Astrocyte (in vitro differentiated cells and primary cell): ENCODE measurements at regions not wholly inside any gene's neighbourhood (a gene's known extent, or its start where the extent isn't known, plus 50 kb on each side); places are given as distances from the start of the nearest gene placed in this dataset.

Experiments
- DNase-seq: peaks from one replicate; pipeline ENCODE4 v3.0.0-alpha.2; 2010; ENCODE audit warnings: low read depth
- FAIRE-seq: peaks from 2 replicates; lab custom pipeline; 2011; peaks lifted over from hg19 to GRCh38; lab: Jason Lieb, UNC
- H2AFZ ChIP-seq: 2 replicates; pipeline ENCODE4 v1.6.0; 2012; ENCODE audit warnings: low read depth, low read length, inconsistent platforms
- H3K27ac ChIP-seq: 2 replicates; pipeline ENCODE4 v1.5.1; 2011; ENCODE audit warnings: low read depth, low read length, inconsistent platforms
- H3K27me3 ChIP-seq: 2 replicates; pipeline ENCODE4 v1.6.0; 2011; ENCODE audit warnings: low read length, inconsistent platforms; ENCODE audit not compliant: insufficient read depth
- H3K36me3 ChIP-seq: 2 replicates; pipeline ENCODE4 v1.5.1; 2011; ENCODE audit warnings: low read length, inconsistent platforms; ENCODE audit not compliant: insufficient read depth
- H3K4me1 ChIP-seq: 2 replicates; pipeline ENCODE4 v1.5.1; 2011; ENCODE audit warnings: low read length, inconsistent platforms; ENCODE audit not compliant: insufficient read depth
- H3K4me2 ChIP-seq: 2 replicates; pipeline ENCODE4 v1.6.0; 2012; ENCODE audit warnings: low read length, inconsistent platforms
- H3K4me3 ChIP-seq: 2 replicates; pipeline ENCODE4 v1.5.1; 2011; ENCODE audit warnings: low read depth, mild to moderate bottlenecking, low read length, inconsistent platforms; ENCODE audit not compliant: insufficient read depth
- H3K79me2 ChIP-seq: 2 replicates; pipeline ENCODE4 v1.6.0; 2012; ENCODE audit warnings: mild to moderate bottlenecking, low read length, inconsistent platforms; ENCODE audit not compliant: insufficient read depth
- H3K9ac ChIP-seq: 2 replicates; pipeline ENCODE4 v1.6.0; 2012; ENCODE audit warnings: mild to moderate bottlenecking, low read length, inconsistent platforms
- H3K9me3 ChIP-seq: 2 replicates; pipeline ENCODE4 v1.5.1; 2012; ENCODE audit warnings: low read depth, mild to moderate bottlenecking, low read length, inconsistent platforms; ENCODE audit not compliant: insufficient read depth
- H4K20me1 ChIP-seq: 2 replicates; pipeline ENCODE4 v1.6.0; 2012; ENCODE audit warnings: low read length, inconsistent platforms; ENCODE audit not compliant: insufficient read depth
- H3K27ac Mint-ChIP-seq: one replicate; pipeline ENCODE4 v1.8.0; 2021; ENCODE audit warnings: mild to moderate bottlenecking, mixed read lengths; ENCODE audit not compliant: unreplicated experiment
- H3K27me3 Mint-ChIP-seq: one replicate; pipeline ENCODE4 v1.8.0; 2021; ENCODE audit warnings: low read depth, mixed read lengths; ENCODE audit not compliant: unreplicated experiment
- H3K36me3 Mint-ChIP-seq: one replicate; pipeline ENCODE4 v1.8.0; 2021; ENCODE audit warnings: low read depth, mixed read lengths; ENCODE audit not compliant: unreplicated experiment
- H3K4me1 Mint-ChIP-seq: one replicate; pipeline ENCODE4 v1.8.0; 2021; ENCODE audit warnings: low read depth, mixed read lengths; ENCODE audit not compliant: unreplicated experiment
- H3K4me3 Mint-ChIP-seq: one replicate; pipeline ENCODE4 v1.8.0; 2021; ENCODE audit warnings: mild to moderate bottlenecking, moderate library complexity, mixed read lengths; ENCODE audit not compliant: unreplicated experiment
- H3K9me3 Mint-ChIP-seq: one replicate; pipeline ENCODE4 v1.8.0; 2021; ENCODE audit warnings: mild to moderate bottlenecking, mixed read lengths; ENCODE audit not compliant: unreplicated experiment
- EZH2 ChIP-seq: IDR thresholded peaks from 2 replicates; pipeline ENCODE4 v1.6.1; 2012; ENCODE audit warnings: mild to moderate bottlenecking, low read length, inconsistent platforms; ENCODE audit not compliant: insufficient read depth
- TF ChIP-seq, protein P1 (sequence below): IDR thresholded peaks from 2 replicates; pipeline ENCODE4 v1.5.1; 2011; ENCODE audit warnings: low read depth, mild to moderate bottlenecking, inconsistent platforms, low read length, moderate library complexity; ENCODE audit not compliant: insufficient read depth

DNA sequence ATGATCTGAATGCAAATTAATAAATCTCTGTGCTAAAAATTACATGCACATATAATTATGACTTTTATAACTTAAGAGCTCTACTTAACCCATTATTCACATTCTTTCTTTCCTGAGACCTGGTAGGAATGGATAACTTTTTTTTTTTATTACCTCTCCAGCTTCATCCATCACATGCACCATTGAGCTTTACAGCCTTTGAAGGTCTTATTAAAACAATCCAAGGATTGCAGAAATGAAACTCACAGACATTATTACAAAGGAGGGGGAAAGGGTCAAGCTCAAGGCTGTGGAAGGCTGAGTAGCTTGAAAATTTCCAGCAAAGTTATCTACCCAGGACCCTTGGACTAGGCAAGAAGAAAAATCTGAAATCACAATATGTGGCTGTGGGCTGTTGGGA is 202.5 kb upstream of the GRIP1 start:
- Mint-ChIP-seq H3K4me1 (no peaks in the 10 kb centered on the region), H3K27me3 (no peaks in the 10 kb centered on the region), H3K9me3 (no peaks in the 10 kb centered on the region), H3K36me3 (no peaks in the 10 kb centered on the region), H3K27ac (no peak overlapping the region), H3K4me3 (no peak overlapping the region)
- no peak for DNase-seq
- Histone ChIP-seq H3K4me3 (no peak overlapping the region), H4K20me1 (no peaks in the 10 kb centered on the region), H3K27ac (no peak overlapping the region), H3K9ac (no peak overlapping the region), H3K9me3 (no peaks in the 10 kb centered on the region), H3K4me2 (no peak overlapping the region), H3K79me2 (no peaks in the 10 kb centered on the region), H2AFZ (no peak overlapping the region), H3K4me1 (no peaks in the 10 kb centered on the region), H3K27me3 (peaks cover 2% of the 10 kb centered on the region), H3K36me3 (no peaks in the 10 kb centered on the region)
- no peak for FAIRE-seq
- TF ChIP-seq, protein P1, sequence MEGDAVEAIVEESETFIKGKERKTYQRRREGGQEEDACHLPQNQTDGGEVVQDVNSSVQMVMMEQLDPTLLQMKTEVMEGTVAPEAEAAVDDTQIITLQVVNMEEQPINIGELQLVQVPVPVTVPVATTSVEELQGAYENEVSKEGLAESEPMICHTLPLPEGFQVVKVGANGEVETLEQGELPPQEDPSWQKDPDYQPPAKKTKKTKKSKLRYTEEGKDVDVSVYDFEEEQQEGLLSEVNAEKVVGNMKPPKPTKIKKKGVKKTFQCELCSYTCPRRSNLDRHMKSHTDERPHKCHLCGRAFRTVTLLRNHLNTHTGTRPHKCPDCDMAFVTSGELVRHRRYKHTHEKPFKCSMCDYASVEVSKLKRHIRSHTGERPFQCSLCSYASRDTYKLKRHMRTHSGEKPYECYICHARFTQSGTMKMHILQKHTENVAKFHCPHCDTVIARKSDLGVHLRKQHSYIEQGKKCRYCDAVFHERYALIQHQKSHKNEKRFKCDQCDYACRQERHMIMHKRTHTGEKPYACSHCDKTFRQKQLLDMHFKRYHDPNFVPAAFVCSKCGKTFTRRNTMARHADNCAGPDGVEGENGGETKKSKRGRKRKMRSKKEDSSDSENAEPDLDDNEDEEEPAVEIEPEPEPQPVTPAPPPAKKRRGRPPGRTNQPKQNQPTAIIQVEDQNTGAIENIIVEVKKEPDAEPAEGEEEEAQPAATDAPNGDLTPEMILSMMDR = no peak

DNA sequence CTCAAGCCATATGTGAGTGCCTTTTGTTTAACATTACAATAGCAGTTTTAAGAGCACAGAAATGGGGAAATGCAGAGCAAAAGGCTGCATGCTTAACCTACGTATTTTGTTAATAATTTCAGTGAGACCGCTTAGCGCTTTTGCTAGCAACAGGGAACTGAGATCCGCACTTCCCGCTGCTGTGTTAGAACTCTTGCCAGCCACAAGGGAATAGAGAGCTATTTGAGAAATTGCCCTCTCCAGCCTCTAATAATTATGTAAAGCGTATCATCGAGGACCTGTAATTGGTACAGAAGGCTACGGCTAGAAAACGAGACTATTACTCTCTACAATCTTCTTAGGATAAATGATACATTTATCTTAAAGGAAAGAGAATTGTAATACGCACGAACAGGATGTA is 205.2 kb upstream of the GRIP1 start:
- H3K27ac Mint-ChIP-seq = no peak overlapping the region
- H3K36me3 Mint-ChIP-seq = no peaks in the 10 kb centered on the region
- DNase-seq (no peak), FAIRE-seq (no peak)
- peaks cover 2% of the 10 kb centered on the region for H3K27me3 ChIP-seq
- no peak overlapping the region for H2AFZ ChIP-seq
- H3K9ac ChIP-seq = no peak overlapping the region
- no peaks in the 10 kb centered on the region for H3K79me2 ChIP-seq
- H3K36me3 ChIP-seq = no peaks in the 10 kb centered on the region
- H3K4me2 ChIP-seq = no peak overlapping the region
- H3K27me3 Mint-ChIP-seq = no peaks in the 10 kb centered on the region
- no peaks in the 10 kb centered on the region for H3K9me3 Mint-ChIP-seq
- H3K4me3 Mint-ChIP-seq = no peak overlapping the region
- no peak for TF ChIP-seq EZH2
- TF ChIP-seq, protein P1 = no peak
- H3K9me3 ChIP-seq = no peaks in the 10 kb centered on the region
- H3K4me3 ChIP-seq = no peak overlapping the region
- H3K4me1 Mint-ChIP-seq = no peaks in the 10 kb centered on the region
- H4K20me1 ChIP-seq = no peaks in the 10 kb centered on the region
- no peak overlapping the region for H3K27ac ChIP-seq
- no peaks in the 10 kb centered on the region for H3K4me1 ChIP-seq

DNA sequence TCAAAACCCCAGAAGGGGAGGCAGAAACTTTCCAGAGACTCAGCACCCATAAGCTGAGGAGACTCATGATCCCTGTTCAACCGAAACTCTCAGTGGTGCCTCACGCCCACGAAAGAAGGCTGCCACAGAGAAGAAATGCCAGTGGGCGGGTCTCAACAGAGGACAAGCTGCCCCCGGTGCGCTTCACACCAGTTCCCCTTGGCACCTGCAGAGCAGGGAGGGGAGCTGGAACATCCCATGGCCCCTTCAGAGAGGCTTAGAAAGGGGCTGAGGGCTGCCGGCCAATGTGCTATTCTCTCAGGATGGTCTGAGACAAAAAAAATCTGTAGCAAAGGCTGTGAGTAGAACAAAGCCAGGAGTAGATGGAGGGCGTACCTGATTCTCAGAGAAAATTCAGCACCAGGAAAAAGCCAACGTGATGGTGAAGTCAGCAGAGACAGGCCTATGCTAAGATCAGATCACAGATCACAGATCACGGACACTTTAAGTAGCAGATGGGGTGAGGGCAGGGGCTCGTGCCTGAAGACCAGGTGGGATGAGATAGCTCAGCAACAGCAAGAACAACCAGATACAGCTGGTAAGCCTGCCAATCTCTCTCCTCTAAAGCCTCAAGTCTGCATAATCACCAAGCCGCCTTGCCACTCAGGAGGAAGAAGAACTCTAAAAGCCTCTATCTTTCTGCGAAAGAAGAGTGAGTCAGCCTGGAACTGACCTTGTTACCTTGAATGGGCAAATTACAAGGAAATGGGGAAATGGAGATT is 206.4 kb upstream of the GRIP1 start:
- Histone ChIP-seq H3K27ac (no peak overlapping the region), H3K9ac (no peak overlapping the region), H3K27me3 (peaks cover 2% of the 10 kb centered on the region), H3K4me3 (no peak overlapping the region), H4K20me1 (no peaks in the 10 kb centered on the region), H3K4me1 (no peaks in the 10 kb centered on the region), H3K9me3 (no peaks in the 10 kb centered on the region), H3K79me2 (no peaks in the 10 kb centered on the region), H3K36me3 (no peaks in the 10 kb centered on the region), H3K4me2 (no peak overlapping the region), H2AFZ (no peak overlapping the region)
- Mint-ChIP-seq H3K9me3 (no peaks in the 10 kb centered on the region), H3K36me3 (no peaks in the 10 kb centered on the region), H3K4me1 (no peaks in the 10 kb centered on the region), H3K4me3 (no peak overlapping the region), H3K27ac (no peak overlapping the region), H3K27me3 (no peaks in the 10 kb centered on the region)
- no peak for DNase-seq
- FAIRE-seq = no peak
- no peak for TF ChIP-seq EZH2
- TF ChIP-seq, protein P1 = no peak
